DOHH2 (cell line): ENCODE measurements at regions not wholly inside any gene's neighbourhood (a gene's known extent, or its start where the extent isn't known, plus 50 kb on each side); places are given as distances from the start of the nearest gene placed in this dataset.

Experiments
- EZH2phosphoT487 ChIP-seq: fragments of 200-600 bp; sonication (generic); IDR thresholded peaks from 2 replicates; pipeline ENCODE4 v1.6.1; 2017; ENCODE audit warnings: borderline replicate concordance, mild to moderate bottlenecking, antibody characterized with exemption, low read length, moderate library complexity, mixed read lengths
- TF ChIP-seq, protein P1 (sequence below): fragments of 200-600 bp; sonication (generic); IDR thresholded peaks from one replicate; pipeline ENCODE4 v1.5.1; 2014; ENCODE audit warnings: antibody characterized with exemption, mild to moderate bottlenecking, low read depth, low read length; ENCODE audit not compliant: poor library complexity, severe bottlenecking

DNA sequence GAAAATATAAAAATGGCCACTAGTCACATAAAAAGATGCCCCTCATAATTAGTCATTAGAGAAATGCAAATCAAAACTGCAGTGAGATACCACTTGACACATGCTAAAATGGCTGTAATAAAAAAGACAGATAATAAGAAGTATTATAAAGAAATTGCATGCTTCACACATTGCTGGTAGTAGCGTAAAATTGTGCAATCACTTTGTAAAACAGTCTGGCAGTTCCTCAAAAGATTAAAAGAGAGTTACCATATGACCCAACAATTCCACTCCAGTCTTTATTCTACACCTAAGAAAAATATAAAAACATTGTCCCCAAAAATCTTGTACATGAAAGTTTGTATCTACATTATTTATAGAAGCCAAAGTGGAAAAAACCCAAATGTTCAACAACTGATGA is 170.6 kb upstream of the FIGN start:
- TF ChIP-seq, protein P1, sequence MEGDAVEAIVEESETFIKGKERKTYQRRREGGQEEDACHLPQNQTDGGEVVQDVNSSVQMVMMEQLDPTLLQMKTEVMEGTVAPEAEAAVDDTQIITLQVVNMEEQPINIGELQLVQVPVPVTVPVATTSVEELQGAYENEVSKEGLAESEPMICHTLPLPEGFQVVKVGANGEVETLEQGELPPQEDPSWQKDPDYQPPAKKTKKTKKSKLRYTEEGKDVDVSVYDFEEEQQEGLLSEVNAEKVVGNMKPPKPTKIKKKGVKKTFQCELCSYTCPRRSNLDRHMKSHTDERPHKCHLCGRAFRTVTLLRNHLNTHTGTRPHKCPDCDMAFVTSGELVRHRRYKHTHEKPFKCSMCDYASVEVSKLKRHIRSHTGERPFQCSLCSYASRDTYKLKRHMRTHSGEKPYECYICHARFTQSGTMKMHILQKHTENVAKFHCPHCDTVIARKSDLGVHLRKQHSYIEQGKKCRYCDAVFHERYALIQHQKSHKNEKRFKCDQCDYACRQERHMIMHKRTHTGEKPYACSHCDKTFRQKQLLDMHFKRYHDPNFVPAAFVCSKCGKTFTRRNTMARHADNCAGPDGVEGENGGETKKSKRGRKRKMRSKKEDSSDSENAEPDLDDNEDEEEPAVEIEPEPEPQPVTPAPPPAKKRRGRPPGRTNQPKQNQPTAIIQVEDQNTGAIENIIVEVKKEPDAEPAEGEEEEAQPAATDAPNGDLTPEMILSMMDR: no peak
- TF ChIP-seq EZH2phosphoT487: no peak
